ENCODE measurements at regions not wholly inside any gene's neighbourhood (a gene's known extent, or its start where the extent isn't known, plus 50 kb on each side); places are given as distances from the start of the nearest gene placed in this dataset.

GRCh38 chr14:65299826-65300225 is 112.7 kb upstream of the FUT8 start:
- no peak overlapping the region for H3K4me3 ChIP-seq
- H3K27ac ChIP-seq, result no peak overlapping the region
- no peak for DNase-seq (ENCODE audit: low spot score)
- TF ChIP-seq CTCF (IDR thresholded peaks at IDR 0.05), result no peak

GRCh38 chr14:65301862-65302539 is 110.5 kb upstream of the FUT8 start:
- TF ChIP-seq CTCF (IDR thresholded peaks at IDR 0.05), result no peak
- Histone ChIP-seq H3K27ac (no peak overlapping the region), H3K4me3 (no peak overlapping the region)
- no peak for DNase-seq (ENCODE audit: low spot score)

- Histone ChIP-seq H3K4me3 (no peak overlapping the region), H3K27ac (no peak overlapping the region)
- no peak for TF ChIP-seq CTCF (IDR thresholded peaks at IDR 0.05)
- no peak for DNase-seq (ENCODE audit: low spot score)
These were observed 109.8 kb upstream of the FUT8 start for GRCh38 chr14:65302571-65303189.

GRCh38 chr14:65303190-65303898 is 109.2 kb upstream of the FUT8 start:
- DNase-seq (ENCODE audit: low spot score), result no peak
- Histone ChIP-seq H3K27ac (no peak overlapping the region), H3K4me3 (no peak overlapping the region)
- TF ChIP-seq CTCF (IDR thresholded peaks at IDR 0.05), result no peak

- no peak overlapping the region for H3K4me3 ChIP-seq
- no peak overlapping the region for H3K27ac ChIP-seq
- no peak for TF ChIP-seq CTCF (IDR thresholded peaks at IDR 0.05)
- no peak for DNase-seq (ENCODE audit: low spot score)
These were observed 108.7 kb upstream of the FUT8 start for GRCh38 chr14:65303899-65304222.

- no peak for DNase-seq (ENCODE audit: low spot score)
- Histone ChIP-seq H3K27ac (no peak overlapping the region), H3K4me3 (no peak overlapping the region)
- TF ChIP-seq CTCF (IDR thresholded peaks at IDR 0.05), result no peak
These were observed 108.3 kb upstream of the FUT8 start for GRCh38 chr14:65304239-65304638.

GRCh38 chr14:65304963-65305362 is 107.6 kb upstream of the FUT8 start:
- DNase-seq (ENCODE audit: low spot score), result no peak
- no peak overlapping the region for H3K27ac ChIP-seq
- no peak for TF ChIP-seq CTCF (IDR thresholded peaks at IDR 0.05)
- no peak overlapping the region for H3K4me3 ChIP-seq

Data from coronary artery (tissue), 2 donors.